ENCODE measurements at regions not wholly inside any gene's neighbourhood (a gene's known extent, or its start where the extent isn't known, plus 50 kb on each side); places are given as distances from the start of the nearest gene placed in this dataset.

DNA sequence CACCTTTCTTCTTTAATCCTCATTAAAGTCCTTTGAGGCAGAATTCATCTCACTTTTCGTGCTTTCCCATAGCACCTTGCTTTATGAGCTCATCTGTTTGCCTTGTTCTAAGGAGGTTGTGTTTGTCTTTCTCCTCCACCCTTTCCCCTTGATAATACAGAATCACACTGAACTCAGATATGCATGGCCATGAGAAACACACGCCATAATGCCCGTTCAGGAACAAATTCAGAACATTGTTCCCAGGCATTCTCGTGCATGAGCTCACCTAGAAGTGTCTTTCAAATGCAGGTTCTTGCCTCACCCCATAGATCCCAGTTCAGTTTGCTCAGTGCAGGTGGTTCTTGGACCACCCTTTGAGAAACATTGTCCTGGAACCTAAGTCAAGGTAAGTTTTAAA lies 71.1 kb downstream of the TMEM114 start:
- no peak for DNase-seq

DNA sequence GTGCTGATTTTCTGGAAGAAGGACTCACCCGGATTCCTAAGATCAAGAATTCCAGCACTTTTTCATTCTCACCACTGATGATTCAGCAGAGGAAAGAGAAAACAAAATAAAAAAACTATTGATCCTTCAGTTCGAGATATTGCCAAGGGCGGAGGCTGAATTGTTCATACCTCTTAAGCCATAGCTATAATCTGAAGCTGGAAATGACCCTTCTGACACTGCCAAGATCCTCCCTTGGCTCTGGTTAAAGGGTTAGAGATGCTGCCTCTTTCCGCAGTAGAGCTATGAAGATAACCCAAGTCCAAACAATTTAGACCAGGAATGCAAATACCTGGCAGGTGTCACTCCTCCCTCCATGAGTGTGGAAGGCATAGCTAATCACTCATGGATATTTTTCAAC lies 73.0 kb downstream of the TMEM114 start:
- no peak for DNase-seq

DNA sequence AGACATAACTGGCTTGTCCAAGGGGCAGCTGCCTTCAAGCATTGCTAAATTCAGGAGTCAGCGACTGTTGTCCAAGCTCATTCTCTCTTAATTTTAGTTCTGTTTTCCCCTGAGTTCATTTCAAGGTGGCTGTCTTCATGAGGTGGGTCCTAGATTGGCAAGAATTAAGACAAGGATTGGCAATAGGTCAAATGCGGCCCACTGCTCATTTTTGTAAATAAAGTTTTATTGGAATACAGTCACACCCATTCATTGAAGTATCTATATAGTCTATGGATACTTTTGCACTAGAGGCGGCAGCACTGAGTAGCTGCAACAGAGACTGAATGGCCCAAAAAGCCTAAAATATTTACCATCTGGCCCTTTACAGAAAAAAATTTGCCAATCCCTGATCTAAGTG lies 73.8 kb downstream of the TMEM114 start:
- no peak for DNase-seq

DNA sequence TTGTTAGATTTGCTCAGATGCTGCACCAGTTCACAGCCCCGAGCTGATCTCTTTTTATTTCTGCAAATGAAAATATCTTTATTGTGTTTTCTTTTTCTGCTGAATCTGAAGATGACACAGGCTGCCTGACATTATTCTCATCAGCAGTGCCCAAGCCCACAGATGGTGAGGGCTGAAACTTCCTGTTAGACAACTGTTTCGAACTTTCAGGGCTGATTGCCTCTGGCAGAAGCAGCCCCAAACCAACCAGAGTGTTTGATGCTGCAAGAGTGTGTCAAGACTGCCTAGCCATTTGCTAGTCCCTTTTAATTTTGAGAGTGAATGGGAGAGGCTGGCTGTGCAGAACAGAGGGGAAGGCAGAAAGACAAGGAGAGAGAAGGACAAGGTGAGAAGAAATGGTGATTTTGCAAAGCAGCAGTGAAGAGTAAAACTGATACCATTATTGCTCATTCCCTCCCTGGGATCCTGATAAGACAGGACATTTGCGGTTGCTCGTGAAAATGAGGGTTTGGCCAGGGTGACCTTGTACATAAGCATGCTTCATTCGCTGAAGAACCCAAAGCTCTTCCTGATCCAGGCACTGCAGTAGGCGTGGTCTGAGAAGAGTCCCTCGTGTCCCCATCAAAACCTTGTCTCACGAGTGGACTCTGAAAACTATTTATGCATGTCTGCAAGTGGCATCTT lies 77.2 kb downstream of the TMEM114 start:
- no peak for DNase-seq

DNA sequence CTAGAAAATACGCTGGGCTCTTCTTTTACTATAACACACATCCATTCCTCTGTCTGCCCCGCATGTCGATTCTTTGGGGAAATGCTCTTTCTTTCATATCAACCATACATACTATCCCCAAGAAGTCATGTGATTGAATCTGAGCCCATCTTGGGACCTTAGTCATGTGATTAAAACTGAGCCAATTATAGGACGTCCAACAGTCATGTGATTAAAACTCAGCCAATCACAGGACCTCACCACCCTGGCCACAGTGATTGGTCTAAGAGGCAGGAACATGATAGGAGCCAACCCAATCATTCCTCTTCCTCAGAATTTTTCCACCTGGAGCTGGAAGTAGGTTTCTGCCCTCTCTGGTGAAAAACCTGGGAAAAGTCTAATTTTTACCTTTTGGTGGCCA lies 78.8 kb downstream of the TMEM114 start:
- DNase-seq: no peak

DNA sequence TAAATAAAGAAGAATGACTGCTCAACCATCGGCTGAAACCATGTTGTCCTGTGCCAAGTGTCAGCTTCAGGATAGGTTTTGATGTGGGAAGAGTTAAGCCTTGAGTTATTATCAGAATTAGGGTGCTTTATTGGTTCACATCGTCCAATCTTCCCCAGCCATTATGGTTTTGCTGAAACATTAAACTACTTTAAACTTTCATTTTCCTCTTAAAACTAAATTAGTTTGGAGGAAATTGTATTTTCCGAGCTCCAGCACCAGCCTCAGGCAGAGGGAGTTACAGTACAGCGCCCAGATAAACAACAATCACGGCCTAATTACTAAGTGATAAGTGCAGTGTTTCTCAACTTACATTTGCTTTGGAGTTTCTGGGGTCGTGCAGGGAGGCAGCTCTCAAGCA lies 80.2 kb downstream of the TMEM114 start:
- DNase-seq: no peak

DNA sequence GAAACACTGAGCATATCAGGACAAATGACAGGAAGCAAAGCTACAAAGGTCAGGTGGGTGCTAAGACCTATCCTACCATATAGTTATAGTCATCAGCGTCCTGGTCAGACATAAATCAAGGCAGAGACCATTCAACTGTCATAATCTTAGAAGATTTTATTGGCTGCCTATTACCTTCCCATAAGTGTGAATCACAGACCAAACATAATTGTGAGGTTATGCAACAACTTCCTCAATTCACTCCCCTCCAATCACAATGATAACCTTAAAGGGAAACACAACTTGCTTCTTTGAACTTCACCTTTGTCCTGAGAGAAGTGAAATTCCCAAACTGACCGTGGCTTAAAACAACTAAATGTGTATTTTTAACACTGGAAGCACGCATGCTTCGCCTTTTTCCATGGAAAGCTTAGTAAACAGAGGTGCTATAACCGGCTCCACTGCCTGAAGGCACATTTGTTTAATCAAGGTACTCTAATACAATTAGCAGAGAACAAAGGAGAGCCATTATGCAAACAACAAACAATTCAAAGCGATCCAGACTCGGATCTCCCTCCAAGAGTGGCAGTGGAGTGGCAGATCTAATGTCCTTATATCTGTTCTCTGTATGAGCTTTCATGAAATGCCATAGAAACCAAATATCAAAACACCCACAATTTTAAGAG lies 84.9 kb downstream of the TMEM114 start:
- DNase-seq: no peak

DNA sequence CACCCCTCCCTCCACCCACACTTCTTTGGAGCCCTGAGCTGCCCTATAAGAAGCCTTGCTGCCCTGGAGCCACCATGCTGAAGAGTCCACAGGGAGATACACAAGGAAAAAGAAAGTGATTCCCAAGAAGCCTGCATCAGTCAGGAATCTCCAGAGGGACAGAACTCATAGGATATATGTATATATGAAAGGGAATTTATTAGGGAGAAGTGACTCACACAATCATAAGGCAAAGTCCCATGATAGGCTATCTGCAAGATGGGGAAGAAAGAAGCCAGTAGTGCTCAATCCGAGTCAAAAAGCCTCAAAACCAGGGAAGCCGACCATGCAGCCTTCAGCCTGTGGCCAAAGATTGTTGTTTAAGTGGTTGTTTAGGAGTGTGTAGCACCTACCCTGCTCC lies 87.9 kb downstream of the TMEM114 start:
- no peak for DNase-seq

DNA sequence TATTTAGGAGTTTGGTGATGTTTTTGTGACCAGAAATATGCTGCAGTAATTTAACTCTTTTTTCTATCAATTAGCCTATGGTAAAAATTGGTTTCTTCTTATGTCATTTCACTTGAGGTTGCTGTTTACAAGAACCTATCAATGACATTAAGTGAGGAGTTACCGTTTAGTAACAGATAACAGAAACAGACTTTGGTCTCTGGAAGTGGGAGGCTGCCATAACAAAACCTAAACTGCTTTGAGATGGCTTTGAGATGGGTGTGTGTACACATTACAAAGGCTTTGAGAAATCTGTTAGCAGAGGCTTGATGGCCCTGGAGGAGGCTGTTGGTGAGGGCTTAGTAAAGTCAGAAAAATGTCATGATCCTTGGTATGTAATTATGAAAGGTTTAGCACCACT lies 90.0 kb downstream of the TMEM114 start:
- DNase-seq: no peak

DNA sequence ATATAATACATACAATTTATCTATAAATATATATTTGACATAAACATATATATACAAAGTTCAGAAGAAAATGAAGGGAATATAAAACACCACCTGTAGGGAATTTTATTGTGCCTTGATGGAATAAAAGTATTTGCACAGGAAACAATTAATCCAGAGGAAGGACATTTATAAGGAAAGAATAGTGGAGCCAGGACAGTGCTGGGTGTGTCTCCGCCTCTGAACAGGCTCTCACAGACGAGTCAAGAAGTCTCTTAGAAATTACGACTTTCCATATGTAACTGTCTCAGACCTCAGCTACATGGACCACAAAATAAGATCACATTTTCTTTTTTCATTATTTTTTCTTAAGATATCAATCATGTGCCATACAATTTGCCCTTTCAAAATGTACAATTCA lies 93.9 kb downstream of the TMEM114 start:
- DNase-seq: no peak

DNA sequence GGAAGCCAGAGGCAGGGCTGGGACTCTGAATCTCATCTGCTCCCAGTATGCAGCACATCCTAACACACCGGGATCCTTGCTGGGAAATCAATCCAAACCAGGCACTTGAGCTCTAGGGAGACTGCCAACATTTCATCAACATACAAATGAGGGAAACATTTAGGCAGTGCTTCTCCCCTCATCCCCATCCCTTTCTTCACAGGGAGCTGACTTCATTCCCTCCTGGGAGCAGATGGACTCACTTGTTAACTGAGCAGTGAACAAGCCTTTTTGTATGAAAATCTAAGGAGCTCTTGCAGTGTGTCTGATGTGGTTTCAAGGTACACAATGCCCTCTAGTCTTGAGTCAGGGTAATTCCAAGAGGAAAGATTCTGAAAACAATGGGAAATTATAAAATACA lies 96.3 kb downstream of the TMEM114 start:
- no peak for DNase-seq

DNA sequence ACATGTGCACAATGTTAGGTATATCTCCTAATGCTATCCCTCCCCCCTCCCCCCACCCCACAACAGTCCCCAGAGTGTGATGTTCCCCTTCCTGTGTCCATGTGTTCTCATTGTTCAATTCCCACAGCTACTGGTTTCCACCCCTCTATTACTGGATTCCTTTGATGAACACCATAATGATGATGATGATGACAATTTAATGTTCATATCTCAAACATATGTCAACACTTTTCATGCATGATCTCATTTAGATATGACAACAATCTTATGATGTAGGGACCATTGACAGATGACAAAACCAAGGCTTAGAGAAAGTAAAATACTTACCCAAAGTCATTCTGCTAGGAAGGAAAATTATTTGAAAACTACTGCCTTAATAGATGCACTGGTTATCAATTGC lies 97.6 kb downstream of the TMEM114 start:
- no peak for DNase-seq

DNA sequence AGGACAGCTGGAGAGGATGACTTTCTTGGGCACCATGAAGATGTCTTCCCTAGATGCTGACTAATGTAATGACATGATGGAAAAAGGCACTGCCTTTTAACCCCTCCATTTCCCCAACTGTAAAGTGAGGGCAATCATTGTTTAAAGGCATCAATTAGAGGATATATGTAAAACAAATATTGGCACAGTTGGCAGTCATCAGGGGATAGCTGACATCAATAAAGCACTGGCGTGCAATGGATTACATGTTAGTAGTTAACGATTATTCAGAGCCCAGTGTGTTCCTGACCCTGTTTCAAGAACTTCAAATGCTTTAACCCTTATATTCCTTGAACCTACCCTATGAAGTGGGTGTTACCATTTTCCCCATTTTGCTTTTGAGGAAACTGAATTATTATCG lies 100.7 kb downstream of the TMEM114 start:
- DNase-seq: no peak

DNA sequence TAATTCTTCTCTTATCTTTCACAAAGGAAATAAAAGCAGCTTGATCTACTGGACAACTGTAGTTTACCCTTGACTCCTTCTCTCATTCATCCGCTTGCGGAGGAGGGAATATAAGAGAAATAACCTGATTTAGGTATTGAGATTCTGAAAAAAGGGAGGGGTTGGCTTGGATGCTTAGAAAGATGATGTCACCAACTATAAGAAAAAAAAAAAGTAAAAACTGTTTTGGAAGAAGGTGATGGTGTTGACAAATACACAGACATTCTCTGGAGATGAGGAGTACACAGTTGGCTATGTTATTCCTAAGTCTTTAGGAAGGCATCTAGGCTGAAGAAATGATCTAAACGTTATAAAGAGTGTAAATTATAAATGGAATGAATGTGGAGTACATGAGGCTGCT lies 103.3 kb downstream of the TMEM114 start:
- no peak for DNase-seq

DNA sequence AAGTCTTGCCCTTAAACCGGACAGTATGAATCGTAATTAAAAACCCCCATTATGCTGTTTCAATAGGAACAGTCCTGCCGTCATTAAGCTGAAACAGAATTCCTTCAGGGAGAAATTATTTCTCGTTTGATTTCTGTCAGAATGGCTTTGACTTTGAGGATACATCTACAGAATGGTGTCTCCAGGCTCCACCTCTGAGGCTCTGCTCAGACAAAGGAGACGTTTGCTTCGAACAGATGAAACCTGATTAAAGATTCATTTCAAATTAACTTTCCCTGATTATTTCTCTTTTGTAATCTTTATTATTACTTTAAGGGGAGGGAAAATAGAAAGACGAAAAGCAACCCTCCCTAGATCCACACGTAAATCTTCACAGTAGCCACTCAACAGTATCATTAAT lies 106.9 kb downstream of the TMEM114 start:
- DNase-seq: no peak

DNA sequence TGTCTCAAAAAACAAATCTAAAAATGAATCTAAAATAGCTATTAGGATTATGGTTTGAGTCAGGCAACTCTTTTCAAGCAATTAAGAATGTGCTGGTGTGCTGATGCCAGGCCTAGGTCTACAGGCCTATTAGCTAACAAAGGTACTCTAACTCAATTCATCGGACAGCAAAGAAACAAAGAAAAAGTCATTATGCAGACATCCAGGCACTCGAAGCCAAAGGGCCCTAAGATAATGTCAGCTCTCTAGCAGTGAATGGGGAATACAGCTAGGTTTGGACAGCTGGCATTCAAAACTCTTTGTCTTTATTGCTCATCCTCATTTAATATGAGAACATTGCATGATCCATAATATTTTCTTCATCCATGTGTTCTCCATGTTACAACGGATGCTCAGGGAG lies 108.5 kb downstream of the TMEM114 start:
- DNase-seq: no peak

DNA sequence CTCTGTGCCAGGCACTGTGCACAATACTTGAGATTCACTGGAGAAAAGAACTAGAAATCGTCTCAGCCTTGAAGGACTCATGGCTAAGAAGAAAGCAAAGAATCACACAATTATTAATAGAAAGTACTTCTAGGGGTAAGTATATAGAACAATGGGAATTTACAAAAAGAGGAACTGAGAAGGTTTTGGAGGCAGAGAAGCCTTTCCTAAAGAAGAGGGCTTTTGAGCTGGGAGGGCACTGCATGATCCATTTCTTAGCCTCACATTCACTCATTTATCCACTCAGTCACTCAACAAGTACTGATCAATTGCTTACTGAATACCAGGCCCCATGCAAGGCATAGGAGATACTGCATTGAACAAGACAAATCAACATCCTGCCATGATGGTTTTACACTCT lies 113.5 kb downstream of the TMEM114 start:
- no peak for DNase-seq

DNA sequence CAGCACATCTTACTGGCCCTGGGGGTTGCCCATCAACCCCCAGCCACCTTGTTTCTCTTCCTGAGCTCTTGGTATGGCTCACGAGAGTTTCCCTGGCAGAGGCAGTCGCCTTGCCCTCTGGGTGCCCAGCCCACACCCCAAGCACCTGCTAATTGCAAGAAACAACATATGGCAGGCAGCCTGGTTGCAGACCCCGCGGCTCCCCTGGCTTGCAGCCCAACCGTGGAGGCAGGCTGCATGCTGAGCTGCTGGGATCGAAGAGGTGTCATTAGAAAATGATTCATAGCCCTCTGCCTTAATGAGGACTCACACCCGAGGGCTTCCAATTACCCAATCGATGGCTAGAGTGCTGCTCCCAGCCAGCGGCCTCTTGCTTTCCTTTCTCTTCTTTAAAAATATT lies 115.7 kb downstream of the TMEM114 start:
- no peak for DNase-seq

DNA sequence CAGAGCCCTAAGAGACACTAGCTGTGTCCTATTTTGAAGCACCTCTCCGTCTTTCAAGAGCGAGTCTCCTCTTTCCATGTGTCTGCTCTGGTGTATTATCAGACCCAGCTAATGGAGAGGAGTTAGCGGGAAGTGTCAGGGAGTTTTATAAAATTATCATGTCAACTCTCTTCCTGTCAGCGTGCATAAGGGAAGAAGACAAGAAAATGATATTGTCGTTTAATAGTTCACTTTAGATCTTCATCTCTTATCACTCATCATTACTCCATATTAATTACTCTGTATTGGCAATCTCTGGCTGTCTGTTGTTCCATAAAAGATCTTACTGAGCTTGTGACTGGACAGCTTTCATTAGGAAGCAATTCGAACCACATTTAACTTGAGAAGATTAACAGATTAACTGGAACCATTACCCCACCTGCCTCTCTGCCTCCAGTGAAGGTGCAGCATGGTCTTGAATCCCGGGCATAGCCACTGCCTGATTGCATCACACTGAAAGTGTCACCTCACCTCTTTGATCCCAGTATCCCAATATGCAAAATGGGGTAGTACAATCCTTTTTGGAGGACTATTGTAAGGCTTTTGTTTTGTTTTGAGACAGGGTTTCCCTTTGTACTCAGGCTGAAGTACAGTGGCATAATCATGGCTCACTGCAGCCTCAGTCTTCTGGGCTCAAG lies 121.1 kb downstream of the TMEM114 start:
- DNase-seq: no peak

DNA sequence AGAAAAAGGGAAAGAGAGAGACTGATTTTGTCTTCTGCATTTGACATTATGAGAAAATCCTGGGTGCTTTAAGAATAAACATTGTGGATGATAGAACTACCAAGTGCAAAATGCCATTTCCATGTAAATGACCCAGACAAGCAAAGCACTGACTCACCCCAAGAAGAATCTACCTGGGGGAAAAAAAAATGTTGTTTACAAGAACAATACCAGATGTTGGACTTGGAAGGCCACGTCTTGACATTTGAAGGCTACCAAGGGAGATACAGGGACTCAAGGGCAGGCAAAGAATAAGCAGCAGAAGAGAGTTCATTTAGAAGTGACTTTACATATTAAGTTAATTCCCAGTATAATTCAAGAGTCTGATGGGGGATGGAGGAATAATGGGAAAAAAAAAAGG lies 125.3 kb downstream of the TMEM114 start:
- DNase-seq: no peak

DNA sequence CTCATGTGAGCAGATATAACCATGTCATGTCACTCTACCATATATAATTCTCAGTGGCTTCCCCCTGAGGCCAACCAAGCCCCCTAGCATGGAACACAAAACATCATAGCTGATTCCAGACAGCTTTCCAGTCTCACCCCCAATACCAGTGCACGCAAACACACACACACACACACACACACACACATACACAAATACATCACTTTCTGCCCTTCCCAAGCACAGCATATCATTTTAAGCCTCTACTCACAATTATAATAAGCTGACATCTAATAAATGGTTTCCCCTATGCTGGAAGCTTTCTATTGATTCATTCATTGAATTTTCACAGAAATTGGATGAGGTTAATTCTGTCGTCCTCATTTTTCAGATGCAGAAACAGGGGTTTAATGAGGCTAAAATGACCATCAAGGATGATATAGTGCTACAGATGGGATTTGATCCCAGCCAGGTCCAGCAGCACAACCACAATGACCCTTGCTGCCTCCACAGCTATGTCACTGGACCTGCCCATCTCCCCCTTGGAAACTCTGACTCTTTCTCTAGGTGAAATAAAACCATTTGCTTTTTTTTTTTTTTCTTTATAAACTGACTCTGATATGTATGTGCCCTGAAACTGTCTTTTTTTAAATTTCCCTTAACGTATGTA lies 131.1 kb downstream of the TMEM114 start:
- DNase-seq: no peak

DNA sequence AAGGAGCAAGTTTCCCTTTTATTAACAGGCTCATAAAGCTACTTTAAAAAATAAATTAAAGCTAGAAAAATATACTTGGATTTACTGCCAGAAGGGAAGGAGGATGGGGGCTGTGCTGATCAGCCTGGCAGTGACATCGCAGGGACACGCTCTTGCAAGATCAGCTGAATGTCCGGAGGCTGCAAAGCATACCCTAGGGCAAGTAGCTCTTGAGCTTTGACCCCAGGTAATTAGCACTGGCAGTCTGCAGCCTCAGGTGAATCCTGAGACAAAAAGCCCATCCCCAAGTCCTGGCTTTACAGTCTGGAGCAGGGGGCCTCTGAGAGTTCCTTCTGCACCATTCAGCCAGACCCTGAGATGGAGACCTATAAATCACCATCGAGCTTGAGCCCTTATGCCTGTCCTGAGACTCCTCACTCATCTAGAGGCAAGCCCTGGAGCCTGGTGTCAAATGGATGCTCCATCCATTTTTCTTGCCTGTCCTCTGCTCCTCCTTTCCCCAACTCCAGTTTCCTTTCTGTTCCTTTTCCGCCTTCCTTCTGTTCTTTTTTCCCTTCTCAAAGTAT lies 131.7 kb downstream of the TMEM114 start:
- DNase-seq: no peak

DNA sequence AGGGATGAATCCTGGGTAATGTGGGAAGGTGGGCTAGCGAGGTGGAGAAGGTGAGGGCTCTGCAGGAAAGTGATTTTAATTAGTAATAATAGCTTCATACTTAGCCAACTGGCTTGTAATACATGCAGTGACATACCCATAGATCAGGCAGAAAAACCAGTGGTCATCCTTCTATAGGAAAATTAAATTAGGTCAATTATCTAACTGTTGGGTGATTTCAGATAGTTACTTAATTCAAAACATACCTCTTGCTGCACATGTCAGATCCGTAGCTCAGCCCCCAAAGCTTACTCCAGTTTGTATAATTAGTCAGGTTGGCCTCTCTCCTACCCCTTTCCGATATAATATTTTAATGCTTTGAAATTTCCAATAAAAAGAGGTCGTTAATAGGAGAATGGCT lies 137.0 kb downstream of the TMEM114 start:
- DNase-seq: no peak
